ENCODE measurements at regions not wholly inside any gene's neighbourhood (a gene's known extent, or its start where the extent isn't known, plus 50 kb on each side); places are given as distances from the start of the nearest gene placed in this dataset.

- no peak overlapping the region for H3K4me2 ChIP-seq (ENCODE audit: low read length)
- no peaks in the 10 kb centered on the region for H3K9me2 ChIP-seq (ENCODE audit: low read depth, low read length)
- H4K20me1 ChIP-seq (ENCODE audit: insufficient read depth, low read length) = no peaks in the 10 kb centered on the region
- no peak overlapping the region for H3K27ac ChIP-seq (ENCODE audit: low read depth, low read length, poor library complexity, severe bottlenecking)
- H3K36me3 ChIP-seq (ENCODE audit: insufficient read depth, low read length) = no peaks in the 10 kb centered on the region
- no peak for TF ChIP-seq CTCF (IDR thresholded peaks at IDR 0.05; ENCODE audit: low read length)
- no peak for TF ChIP-seq EZH2 (IDR thresholded peaks at IDR 0.05; ENCODE audit: borderline replicate concordance, low read length)
- H3K4me3 ChIP-seq (ENCODE audit: low read depth, low read length, poor library complexity, severe bottlenecking) = no peak overlapping the region
- H3K27me3 ChIP-seq (ENCODE audit: insufficient read depth, low read length) = no peaks in the 10 kb centered on the region
- no peaks in the 10 kb centered on the region for H3F3A ChIP-seq (ENCODE audit: insufficient read depth, low read length)
- no peaks in the 10 kb centered on the region for H3K4me1 ChIP-seq (ENCODE audit: insufficient read depth, low read length, severe bottlenecking)
- no peaks in the 10 kb centered on the region for H3K9me3 ChIP-seq (ENCODE audit: low read length)
- H2AFZ ChIP-seq (ENCODE audit: low read length) = no peak overlapping the region
- no peak overlapping the region for H3K9ac ChIP-seq (ENCODE audit: low read length)
- no peaks in the 10 kb centered on the region for H3K79me2 ChIP-seq (ENCODE audit: insufficient read depth, low read length)
These were observed 1152.2 kb downstream of the XPNPEP1 start for GRCh38 chr10:108771106-108771505.

- no peak overlapping the region for H3K4me2 ChIP-seq (ENCODE audit: low read length)
- H3K36me3 ChIP-seq (ENCODE audit: insufficient read depth, low read length) = no peaks in the 10 kb centered on the region
- H3K27me3 ChIP-seq (ENCODE audit: insufficient read depth, low read length) = no peaks in the 10 kb centered on the region
- H2AFZ ChIP-seq (ENCODE audit: low read length) = no peak overlapping the region
- no peaks in the 10 kb centered on the region for H3K9me2 ChIP-seq (ENCODE audit: low read depth, low read length)
- no peak overlapping the region for H3K4me3 ChIP-seq (ENCODE audit: low read depth, low read length, poor library complexity, severe bottlenecking)
- H3K9me3 ChIP-seq (ENCODE audit: low read length) = no peaks in the 10 kb centered on the region
- no peaks in the 10 kb centered on the region for H3K79me2 ChIP-seq (ENCODE audit: insufficient read depth, low read length)
- no peak overlapping the region for H3K9ac ChIP-seq (ENCODE audit: low read length)
- TF ChIP-seq EZH2 (IDR thresholded peaks at IDR 0.05; ENCODE audit: borderline replicate concordance, low read length) = no peak
- H3K4me1 ChIP-seq (ENCODE audit: insufficient read depth, low read length, severe bottlenecking) = no peaks in the 10 kb centered on the region
- no peak overlapping the region for H3K27ac ChIP-seq (ENCODE audit: low read depth, low read length, poor library complexity, severe bottlenecking)
- H3F3A ChIP-seq (ENCODE audit: insufficient read depth, low read length) = no peaks in the 10 kb centered on the region
- no peaks in the 10 kb centered on the region for H4K20me1 ChIP-seq (ENCODE audit: insufficient read depth, low read length)
These were observed 1157.5 kb downstream of the XPNPEP1 start for GRCh38 chr10:108765794-108766193.

GRCh38 chr10:108757946-108758345, 1165.4 kb downstream of the XPNPEP1 start:
- H3K9me3 ChIP-seq (ENCODE audit: low read length) = no peaks in the 10 kb centered on the region
- no peak overlapping the region for H3K4me3 ChIP-seq (ENCODE audit: low read depth, low read length, poor library complexity, severe bottlenecking)
- no peak overlapping the region for H3K4me2 ChIP-seq (ENCODE audit: low read length)
- no peak overlapping the region for H2AFZ ChIP-seq (ENCODE audit: low read length)
- no peaks in the 10 kb centered on the region for H3F3A ChIP-seq (ENCODE audit: insufficient read depth, low read length)
- no peaks in the 10 kb centered on the region for H3K36me3 ChIP-seq (ENCODE audit: insufficient read depth, low read length)
- H3K9me2 ChIP-seq (ENCODE audit: low read depth, low read length) = no peaks in the 10 kb centered on the region
- H4K20me1 ChIP-seq (ENCODE audit: insufficient read depth, low read length) = no peaks in the 10 kb centered on the region
- no peaks in the 10 kb centered on the region for H3K27me3 ChIP-seq (ENCODE audit: insufficient read depth, low read length)
- no peaks in the 10 kb centered on the region for H3K79me2 ChIP-seq (ENCODE audit: insufficient read depth, low read length)
- no peak overlapping the region for H3K27ac ChIP-seq (ENCODE audit: low read depth, low read length, poor library complexity, severe bottlenecking)
- H3K4me1 ChIP-seq (ENCODE audit: insufficient read depth, low read length, severe bottlenecking) = no peaks in the 10 kb centered on the region
- TF ChIP-seq EZH2 (IDR thresholded peaks at IDR 0.05; ENCODE audit: borderline replicate concordance, low read length) (no peak), CTCF (IDR thresholded peaks at IDR 0.05; ENCODE audit: low read length) (no peak)
- no peak overlapping the region for H3K9ac ChIP-seq (ENCODE audit: low read length)

- Histone ChIP-seq H3K4me1 (ENCODE audit: insufficient read depth, low read length, severe bottlenecking) (no peaks in the 10 kb centered on the region), H3K9me2 (ENCODE audit: low read depth, low read length) (no peaks in the 10 kb centered on the region), H3K9me3 (ENCODE audit: low read length) (no peaks in the 10 kb centered on the region), H3F3A (ENCODE audit: insufficient read depth, low read length) (no peaks in the 10 kb centered on the region), H3K27ac (ENCODE audit: low read depth, low read length, poor library complexity, severe bottlenecking) (no peak overlapping the region), H3K4me2 (ENCODE audit: low read length) (no peak overlapping the region), H4K20me1 (ENCODE audit: insufficient read depth, low read length) (no peaks in the 10 kb centered on the region), H3K36me3 (ENCODE audit: insufficient read depth, low read length) (no peaks in the 10 kb centered on the region), H3K4me3 (ENCODE audit: low read depth, low read length, poor library complexity, severe bottlenecking) (no peak overlapping the region), H3K79me2 (ENCODE audit: insufficient read depth, low read length) (no peaks in the 10 kb centered on the region), H3K27me3 (ENCODE audit: insufficient read depth, low read length) (no peaks in the 10 kb centered on the region), H3K9ac (ENCODE audit: low read length) (no peak overlapping the region), H2AFZ (ENCODE audit: low read length) (no peak overlapping the region)
- TF ChIP-seq EZH2 (IDR thresholded peaks at IDR 0.05; ENCODE audit: borderline replicate concordance, low read length) (no peak), CTCF (IDR thresholded peaks at IDR 0.05; ENCODE audit: low read length) (no peak)
These were observed 1167.7 kb downstream of the XPNPEP1 start for GRCh38 chr10:108755646-108756045.

Measured in OCI-LY1 (cell line).